Vagina (tissue), 2 donors: ENCODE measurements at regions not wholly inside any gene's neighbourhood (a gene's known extent, or its start where the extent isn't known, plus 50 kb on each side); places are given as distances from the start of the nearest gene placed in this dataset. TPM values are rescaled to one million over a fixed set of nuclear protein-coding genes. Genes with fewer than 3 reads are reported as not detected.

ENCODE experiments used
- microRNA counts, 2 donors: library from miRNA; unstranded; fragments of <30 nt; microRNA quantifications; one replicate each; lab custom pipeline; 2016 to 2017
- small RNA-seq: library from RNA; depleted of rRNA; stranded (forward); fragments of <200 nt; gene quantifications from one replicate; pipeline ENCODE3, GENCODE V24; 2016

MicroRNAs encoded in the stretch of these regions (microRNA counts, 767-probe panel; counts per million panel counts)
- microRNA hsa-miR-106a-5p+hsa-miR-17-5p (lab: Ali Mortazavi, UCI) = 5,402 to 5,939 counts per million in 2 donors
- microRNA hsa-miR-18b-5p (lab: Ali Mortazavi, UCI) = 238 to 261 counts per million in 2 donors
- 238 to 261 counts per million in 2 donors for microRNA hsa-miR-363-3p (lab: Ali Mortazavi, UCI)

Small RNA genes lying in the stretch of these regions (small RNA-seq; reads per million reads assigned to genes)
- not detected for gene RF00019
- not detected for gene TIMM8BP2
